ENCODE measurements at regions not wholly inside any gene's neighbourhood (a gene's known extent, or its start where the extent isn't known, plus 50 kb on each side); places are given as distances from the start of the nearest gene placed in this dataset.

- TF ChIP-seq RARB (CRISPR knock-in tag; IDR thresholded peaks at IDR 0.05) (no peak), ZNF565 (CRISPR knock-in tag; conservative IDR thresholded peaks at IDR 0.05; ENCODE audit: low read depth) (no peak), ZFP3 (CRISPR knock-in tag; IDR thresholded peaks at IDR 0.05) (no peak), ESRRG (CRISPR knock-in tag; IDR thresholded peaks at IDR 0.05) (no peak), ARNTL (CRISPR knock-in tag; IDR thresholded peaks at IDR 0.05; ENCODE audit: borderline replicate concordance, low read depth) (no peak), GLIS3 (CRISPR knock-in tag; IDR thresholded peaks at IDR 0.05) (no peak), CSRNP3 (CRISPR knock-in tag; IDR thresholded peaks at IDR 0.05) (no peak), CREB5 (CRISPR knock-in tag; IDR thresholded peaks at IDR 0.05; ENCODE audit: low read depth) (no peak), PPARA (CRISPR knock-in tag; IDR thresholded peaks at IDR 0.05; ENCODE audit: borderline replicate concordance) (no peak)
These were observed 95.9 kb downstream of the ZC3H11B start for GRCh38 chr1:219517031-219517430.
